Large intestine (tissue), 3 donors: ENCODE measurements at regions not wholly inside any gene's neighbourhood (a gene's known extent, or its start where the extent isn't known, plus 50 kb on each side); places are given as distances from the start of the nearest gene placed in this dataset.
A peak's percentile ranks its signal among the peaks of the same experiment; 100 is the strongest.

ENCODE experiments used
- DNase-seq, 2 donors: peaks; one replicate each; pipeline versions ENCODE4 v3.0.0 to v3.0.0-alpha.2; 2013
- H3K27ac ChIP-seq: one replicate; pipeline ENCODE4 v1.5.1; 2013; ENCODE audit warnings: low read length
- H3K27me3 ChIP-seq: 2 replicates; pipeline ENCODE4 v1.6.1; 2013; ENCODE audit warnings: low read length; ENCODE audit not compliant: control insufficient read depth, insufficient read depth
- H3K36me3 ChIP-seq: 2 replicates; pipeline ENCODE4 v1.6.1; 2013; ENCODE audit warnings: low read length; ENCODE audit not compliant: control insufficient read depth, insufficient read depth
- H3K4me1 ChIP-seq: one replicate; pipeline ENCODE4 v1.6.1; 2013; ENCODE audit warnings: low read length; ENCODE audit not compliant: control insufficient read depth, insufficient read depth
- H3K4me3 ChIP-seq: one replicate; pipeline ENCODE4 v1.5.1; 2013; ENCODE audit warnings: low read length
- H3K9me3 ChIP-seq: one replicate; pipeline ENCODE4 v1.6.1; 2013; ENCODE audit warnings: mild to moderate bottlenecking, low read depth, low read length, moderate library complexity; ENCODE audit not compliant: control insufficient read depth
- WGBS: methylation state at CpG from one replicate; pipeline ENCODE4 v1.1.5; 2013; ENCODE audit warnings: low lambda C conversion rate; ENCODE audit not compliant: insufficient coverage; 5-methylcytosine and 5-hydroxymethylcytosine counted together

DNA sequence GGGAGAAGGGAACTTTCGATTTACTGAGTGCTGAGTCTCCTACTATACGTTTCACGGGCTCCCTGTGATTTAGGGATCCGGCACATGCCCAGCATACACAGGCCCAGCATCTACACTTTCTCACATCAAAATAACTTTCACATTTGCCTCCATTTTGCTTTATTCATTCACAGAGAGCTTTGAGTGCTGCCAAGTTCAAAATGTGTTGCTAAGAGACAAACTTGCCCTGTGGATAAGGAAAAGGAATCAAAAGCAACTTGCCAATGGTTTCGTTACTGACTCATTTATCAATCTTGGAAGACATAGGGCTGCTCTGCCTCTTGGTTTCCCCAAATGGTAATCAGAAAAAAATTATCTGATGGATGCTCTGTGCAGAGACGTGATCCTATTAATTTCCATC is 86.3 kb upstream of the LRRN1 start:
- Histone ChIP-seq H3K36me3 (no peaks in the 10 kb centered on the region), H3K9me3 (peaks cover 5% of the 10 kb centered on the region), H3K27me3 (no peaks in the 10 kb centered on the region), H3K4me3 (no peak overlapping the region), H3K27ac (no peak overlapping the region), H3K4me1 (peaks cover 4% of the 10 kb centered on the region)
- no peak for DNase-seq
- WGBS = no CpG with 5 or more reads among the region's 6 CpGs

DNA sequence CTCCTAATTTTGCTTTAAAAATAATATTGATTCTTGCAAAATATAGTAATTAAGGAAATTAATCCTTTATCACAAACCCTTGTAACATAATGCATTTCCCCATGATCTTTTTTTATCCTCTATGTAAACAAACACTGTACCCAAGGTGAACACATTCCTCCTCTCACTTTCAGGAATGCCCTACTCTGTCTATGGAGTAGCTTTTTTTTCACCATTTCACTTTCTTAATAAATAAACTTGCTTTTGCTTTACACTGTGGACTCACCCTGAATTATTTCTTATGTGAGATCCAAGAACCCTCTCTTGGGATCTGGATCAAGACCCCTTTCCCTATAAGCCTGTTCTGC is 90.5 kb upstream of the LRRN1 start:
- Histone ChIP-seq H3K36me3 (no peaks in the 10 kb centered on the region), H3K4me3 (no peak overlapping the region), H3K27ac (no peak overlapping the region), H3K4me1 (peaks cover 4% of the 10 kb centered on the region), H3K9me3 (no peaks in the 10 kb centered on the region), H3K27me3 (no peaks in the 10 kb centered on the region)
- no peak for DNase-seq

DNA sequence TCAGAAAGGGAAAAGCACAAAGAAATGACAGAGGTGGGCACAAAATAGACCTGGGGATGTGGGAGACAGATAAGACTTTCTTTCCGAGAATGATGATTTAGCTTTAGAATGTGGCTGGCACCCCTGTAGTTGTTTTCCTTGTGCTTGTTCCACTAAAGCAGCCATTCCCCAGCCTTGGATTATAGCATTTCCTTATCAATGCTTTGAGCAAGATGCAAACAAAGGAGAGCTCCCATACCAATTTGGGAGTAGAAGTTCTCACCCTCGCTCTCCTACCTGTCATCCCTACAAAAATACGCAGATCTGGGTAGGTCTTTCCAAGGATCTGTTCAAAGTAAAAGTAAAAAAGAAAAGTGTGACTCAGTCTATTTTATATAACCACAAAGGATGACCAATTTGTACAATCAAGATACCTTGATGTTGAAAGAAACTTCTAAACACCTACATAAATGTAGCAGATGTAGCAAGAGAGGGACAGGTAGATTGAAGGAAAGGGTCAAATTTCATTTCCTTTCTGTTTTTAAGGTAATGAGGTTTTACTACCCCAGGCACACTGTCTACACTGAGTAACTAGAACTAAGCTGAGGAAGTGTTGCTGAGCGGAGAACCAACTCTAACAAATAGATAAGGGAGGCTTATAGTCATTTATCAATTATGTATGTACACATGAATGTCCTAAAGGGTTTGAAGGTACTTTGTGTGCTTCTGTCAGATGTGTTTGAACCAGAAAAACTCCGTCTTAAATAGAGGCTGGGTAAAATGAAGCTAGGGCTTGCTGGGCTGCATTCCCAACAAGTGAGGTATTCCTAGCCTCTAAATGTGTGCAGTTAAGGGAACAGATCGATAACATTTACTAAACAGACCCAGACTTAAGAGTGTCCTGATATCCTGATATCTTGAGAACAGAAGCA is 91.1 kb upstream of the LRRN1 start:
- Histone ChIP-seq H3K27ac (no peak overlapping the region), H3K4me1 (peaks cover 4% of the 10 kb centered on the region), H3K27me3 (no peaks in the 10 kb centered on the region), H3K36me3 (no peaks in the 10 kb centered on the region), H3K9me3 (no peaks in the 10 kb centered on the region), H3K4me3 (no peak overlapping the region)
- peak in 1 of 2 donors; percentile 43 for DNase-seq
- WGBS = no CpG with 5 or more reads among the region's 6 CpGs

DNA sequence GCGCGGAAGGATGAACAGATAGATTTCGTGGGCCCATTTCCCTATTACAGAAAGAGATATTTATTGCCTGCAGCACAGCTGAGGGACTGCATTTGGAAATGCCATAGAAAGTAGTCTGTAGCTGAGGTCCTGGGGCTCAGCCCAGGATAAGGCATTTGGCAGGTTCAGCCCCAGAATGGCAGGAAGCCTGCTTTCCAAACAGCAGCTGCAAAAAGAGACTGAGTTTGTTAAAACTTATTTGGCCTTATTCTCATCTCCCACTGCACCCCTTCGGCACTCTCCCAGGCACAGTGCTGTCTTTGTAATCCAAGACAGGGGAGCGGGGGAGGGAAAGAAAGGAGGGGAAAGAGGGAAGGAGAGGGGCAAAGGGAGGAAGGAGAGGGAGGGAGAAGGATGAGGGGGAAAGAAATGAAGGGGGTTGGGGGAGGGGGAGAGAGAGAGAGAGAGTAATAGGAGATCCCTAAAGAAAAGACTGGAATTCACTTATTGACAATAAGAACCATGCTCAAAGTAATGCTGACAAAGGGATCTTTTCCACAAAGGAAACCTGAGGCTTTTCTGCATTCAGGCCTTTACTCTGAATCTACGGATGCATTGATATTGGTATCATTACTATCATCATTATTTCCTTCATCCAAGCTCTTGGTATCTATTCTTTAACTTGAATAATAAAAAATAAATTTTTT is 94.0 kb upstream of the LRRN1 start:
- WGBS = 64% methylated on average over 4 of the region's 6 CpGs
- Histone ChIP-seq H3K4me3 (no peak overlapping the region), H3K4me1 (peaks cover 4% of the 10 kb centered on the region), H3K36me3 (no peaks in the 10 kb centered on the region), H3K27me3 (no peaks in the 10 kb centered on the region), H3K27ac (no peak overlapping the region), H3K9me3 (no peaks in the 10 kb centered on the region)
- no peak for DNase-seq

DNA sequence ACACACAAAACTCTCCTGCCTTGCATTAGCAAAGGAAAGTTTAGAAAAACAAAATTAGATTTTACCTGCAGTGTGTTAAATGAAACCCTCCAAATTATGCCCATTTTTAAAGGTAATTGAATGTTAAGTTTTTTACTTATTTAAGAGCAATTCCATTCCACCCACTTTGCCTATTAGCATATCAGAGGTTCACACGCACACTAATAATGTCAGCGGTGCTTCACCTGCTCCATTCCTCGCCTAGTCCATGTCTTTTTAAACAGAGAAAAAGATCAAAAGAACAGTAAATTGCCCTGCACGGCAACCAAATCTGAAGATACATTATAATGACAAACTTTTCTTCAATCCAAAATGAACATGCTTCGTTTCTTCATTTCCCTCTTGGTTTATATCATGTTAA is 97.3 kb upstream of the LRRN1 start:
- H3K27ac ChIP-seq = no peak overlapping the region
- no peak overlapping the region for H3K4me3 ChIP-seq
- H3K27me3 ChIP-seq = no peaks in the 10 kb centered on the region
- peaks cover 4% of the 10 kb centered on the region for H3K4me1 ChIP-seq
- no peaks in the 10 kb centered on the region for H3K36me3 ChIP-seq
- no peak for DNase-seq
- H3K9me3 ChIP-seq = no peaks in the 10 kb centered on the region
- WGBS = 87% methylated on average over 3 of the region's 5 CpGs

DNA sequence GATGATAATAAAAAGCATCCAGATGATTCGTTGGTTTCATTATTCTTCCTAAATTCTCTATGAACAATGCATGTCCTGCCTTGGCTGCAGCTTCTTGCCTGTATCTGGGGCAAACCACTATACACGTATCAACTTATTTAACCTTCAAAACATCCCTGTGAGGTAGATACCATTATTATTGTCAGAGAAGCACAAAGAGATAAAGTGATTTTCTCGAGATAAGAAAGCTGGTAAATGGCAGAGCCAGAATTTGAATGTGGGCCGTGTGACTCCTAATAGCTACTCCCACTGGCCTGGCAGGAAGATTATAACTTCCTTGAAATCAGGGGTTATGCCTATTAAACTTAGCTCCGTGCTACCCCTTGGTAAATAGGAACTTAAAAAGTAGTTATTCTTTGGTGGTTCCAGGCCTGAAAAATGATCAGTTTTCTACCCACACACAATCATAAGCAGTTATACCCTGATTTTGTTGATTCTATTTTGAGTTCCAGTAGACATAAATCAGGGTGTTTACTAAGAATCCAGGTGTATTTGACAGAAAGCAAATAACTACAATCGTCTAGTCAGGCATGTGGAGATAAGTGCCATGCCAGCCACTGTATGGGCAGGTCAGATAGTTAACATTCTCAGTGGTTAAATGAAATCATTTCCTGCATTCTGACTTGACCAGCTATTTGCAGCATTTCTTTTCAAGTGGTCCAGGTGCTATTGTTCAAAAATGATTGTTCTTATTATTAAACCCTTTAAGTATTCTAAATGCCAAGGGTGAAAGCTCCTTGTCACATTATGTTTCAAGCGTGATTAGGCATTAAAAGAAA is 99.2 kb upstream of the LRRN1 start:
- Histone ChIP-seq H3K27me3 (no peaks in the 10 kb centered on the region), H3K36me3 (no peaks in the 10 kb centered on the region), H3K9me3 (no peaks in the 10 kb centered on the region), H3K27ac (no peak overlapping the region), H3K4me3 (no peak overlapping the region), H3K4me1 (peaks cover 4% of the 10 kb centered on the region)
- no peak for DNase-seq
- 100% methylated on average over 1 of the region's 7 CpGs for WGBS

DNA sequence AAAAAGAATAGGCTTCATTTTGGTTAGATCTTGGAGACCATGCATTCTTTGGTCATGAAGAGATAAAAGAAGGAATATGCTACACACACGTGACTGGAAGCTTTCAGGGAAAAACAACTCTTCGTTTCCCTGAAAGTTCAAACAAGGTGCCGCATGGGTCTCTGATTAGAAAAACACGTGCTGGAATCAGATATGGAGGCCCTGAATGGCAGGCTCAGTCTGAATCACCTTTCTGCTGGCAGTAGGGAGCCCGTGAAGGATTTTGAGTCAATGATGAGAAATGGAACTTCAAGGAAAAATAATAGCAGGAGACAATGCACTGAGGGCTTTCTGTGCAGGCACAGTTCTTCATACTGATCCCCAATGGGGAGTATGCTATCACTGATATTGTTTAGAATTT is 99.8 kb upstream of the LRRN1 start:
- no peak overlapping the region for H3K27ac ChIP-seq
- no peaks in the 10 kb centered on the region for H3K27me3 ChIP-seq
- H3K4me1 ChIP-seq = peaks cover 4% of the 10 kb centered on the region
- WGBS = no CpG with 5 or more reads among the region's 5 CpGs
- H3K9me3 ChIP-seq = no peaks in the 10 kb centered on the region
- DNase-seq = no peak
- H3K4me3 ChIP-seq = no peak overlapping the region
- H3K36me3 ChIP-seq = no peaks in the 10 kb centered on the region

DNA sequence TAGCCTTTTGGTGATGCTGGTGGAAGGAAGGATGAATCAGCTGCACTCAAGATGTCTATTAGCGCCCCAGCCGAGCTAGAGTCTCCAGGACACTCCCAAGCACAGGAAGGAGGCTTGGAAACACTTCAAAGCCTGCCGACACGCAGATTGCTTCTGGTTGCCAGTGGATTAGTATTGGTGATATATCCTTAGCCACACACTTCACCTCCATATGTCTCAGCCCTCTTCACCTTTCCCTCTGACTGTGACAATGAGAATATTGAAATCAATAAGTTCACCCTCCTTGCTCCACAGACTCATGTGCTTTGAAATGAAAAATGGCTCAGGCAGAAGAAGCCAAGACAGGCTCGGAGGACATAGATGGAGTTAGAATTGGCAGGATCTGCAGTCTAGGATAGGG is 102.9 kb upstream of the LRRN1 start:
- no peaks in the 10 kb centered on the region for H3K27me3 ChIP-seq
- no peak for DNase-seq
- H3K4me1 ChIP-seq = peaks cover 4% of the 10 kb centered on the region
- no peak overlapping the region for H3K27ac ChIP-seq
- H3K4me3 ChIP-seq = no peak overlapping the region
- no peaks in the 10 kb centered on the region for H3K9me3 ChIP-seq
- WGBS = 72% methylated on average over 2 of the region's 5 CpGs
- no peaks in the 10 kb centered on the region for H3K36me3 ChIP-seq

DNA sequence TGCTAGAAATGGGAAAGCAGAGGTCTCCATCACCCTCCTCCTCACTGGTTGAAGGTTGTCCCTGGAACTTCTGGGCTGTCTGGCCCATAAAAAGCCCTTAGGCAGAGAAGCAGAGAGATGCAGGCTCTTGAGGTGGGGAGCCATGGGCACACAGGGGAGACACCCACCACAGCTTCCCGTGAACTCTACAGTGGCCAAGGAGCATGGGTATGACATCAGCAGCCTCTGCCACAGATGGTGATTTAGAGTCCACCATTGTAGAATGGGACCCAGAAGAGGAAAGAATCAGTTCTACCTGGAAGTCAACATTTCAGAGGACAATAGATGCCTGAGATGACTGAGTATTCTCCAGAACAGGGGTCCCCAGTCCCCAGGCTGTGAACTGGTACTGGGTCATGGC is 105.6 kb upstream of the LRRN1 start:
- H3K9me3 ChIP-seq = no peaks in the 10 kb centered on the region
- DNase-seq = no peak
- no peaks in the 10 kb centered on the region for H3K27me3 ChIP-seq
- H3K4me3 ChIP-seq = no peak overlapping the region
- H3K4me1 ChIP-seq = no peaks in the 10 kb centered on the region
- no peaks in the 10 kb centered on the region for H3K36me3 ChIP-seq
- H3K27ac ChIP-seq = no peak overlapping the region
- no CpG with 5 or more reads among the region's 1 CpG for WGBS

DNA sequence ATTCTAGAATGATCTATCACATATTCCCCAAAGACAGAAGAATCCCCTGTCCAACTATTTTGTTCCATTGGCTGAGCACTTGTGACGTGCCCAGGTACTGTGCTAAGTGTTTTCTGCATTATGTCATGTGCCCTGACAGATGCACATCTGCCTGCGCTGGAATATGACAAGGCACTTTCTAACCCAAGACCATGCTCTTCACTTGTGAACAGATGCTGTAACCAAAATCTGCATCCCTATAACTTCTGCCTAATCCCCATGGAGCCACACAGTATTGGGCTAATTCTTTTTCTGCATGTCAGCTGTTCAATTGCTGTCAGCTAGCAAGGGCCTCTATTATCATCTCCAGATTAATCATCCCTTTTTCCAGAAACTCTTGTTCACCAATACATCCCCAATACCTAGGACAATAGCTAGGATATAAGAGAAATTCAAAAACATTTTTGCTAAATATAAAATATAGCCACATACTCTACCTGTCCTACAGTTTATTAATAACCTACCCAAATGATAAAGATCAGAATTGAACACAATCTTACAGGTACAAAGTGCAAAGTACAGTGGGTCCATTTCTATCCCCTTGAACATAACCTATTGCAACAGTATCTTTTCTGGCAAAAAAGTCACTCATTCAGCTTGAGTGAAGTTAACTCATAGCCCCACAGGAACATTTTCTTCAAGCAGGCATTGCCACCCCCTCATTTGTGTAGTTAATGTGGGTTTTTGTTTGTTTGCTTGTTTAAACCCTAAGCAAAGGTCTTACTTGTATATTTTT is 109.4 kb upstream of the LRRN1 start:
- H3K27me3 ChIP-seq = no peaks in the 10 kb centered on the region
- no peak overlapping the region for H3K27ac ChIP-seq
- no peaks in the 10 kb centered on the region for H3K9me3 ChIP-seq
- H3K4me3 ChIP-seq = no peak overlapping the region
- peak in 1 of 2 donors; percentile 21 for DNase-seq
- no peaks in the 10 kb centered on the region for H3K4me1 ChIP-seq
- H3K36me3 ChIP-seq = no peaks in the 10 kb centered on the region
- 80% methylated on average over 1 of the region's 2 CpGs for WGBS
